Adrenal gland (tissue), 5 donors: ENCODE measurements at regions not wholly inside any gene's neighbourhood (a gene's known extent, or its start where the extent isn't known, plus 50 kb on each side); places are given as distances from the start of the nearest gene placed in this dataset.

Experiments used
- POLR2A ChIP-seq, 2 donors: fragments of 450-650 bp; IDR thresholded peaks; one replicate each; pipeline ENCODE4 v1.6.1; 2017; ENCODE audit warnings: antibody characterized with exemption in 2 of 2, mild to moderate bottlenecking in 2 of 2, moderate library complexity in 1 of 2
- TF ChIP-seq, protein P1 (sequence below), 6 experiments: fragments of 450-650 bp in 4 of 6; fragments of 200-600 bp in 2 of 6; sonication (generic) in 1 of 6; IDR thresholded peaks; 1 replicate in 5 of 6; 2 replicates in 1 of 6; pipeline versions ENCODE4 v1.5.1 to v1.8.0; 2016 to 2021; ENCODE audit warnings: antibody characterized with exemption in 6 of 6, mild to moderate bottlenecking in 2 of 6, moderate library complexity in 1 of 6
- donor health status: DM: no; HTN: no; CAD: no.

DNA sequence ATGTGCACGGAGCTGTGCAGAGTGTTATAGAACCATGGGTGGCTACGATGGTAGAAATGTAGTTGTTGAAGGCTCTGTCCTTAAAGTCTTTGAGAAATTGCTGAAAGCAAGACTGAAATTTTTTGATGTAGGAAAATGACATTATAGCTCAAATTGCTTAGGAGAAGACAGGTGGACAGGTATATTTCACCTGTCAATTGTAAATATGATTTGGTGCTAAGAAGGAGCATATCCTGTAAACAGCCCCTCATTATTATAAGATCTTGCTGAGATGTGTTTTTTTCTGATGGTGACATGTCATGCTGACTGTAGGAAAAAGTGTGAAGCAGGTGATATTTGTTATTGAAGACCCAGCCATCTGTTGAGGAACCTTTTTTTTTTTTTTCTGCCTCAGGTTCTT lies 377.9 kb downstream of the PSAT1 start:
- TF ChIP-seq, protein P1, sequence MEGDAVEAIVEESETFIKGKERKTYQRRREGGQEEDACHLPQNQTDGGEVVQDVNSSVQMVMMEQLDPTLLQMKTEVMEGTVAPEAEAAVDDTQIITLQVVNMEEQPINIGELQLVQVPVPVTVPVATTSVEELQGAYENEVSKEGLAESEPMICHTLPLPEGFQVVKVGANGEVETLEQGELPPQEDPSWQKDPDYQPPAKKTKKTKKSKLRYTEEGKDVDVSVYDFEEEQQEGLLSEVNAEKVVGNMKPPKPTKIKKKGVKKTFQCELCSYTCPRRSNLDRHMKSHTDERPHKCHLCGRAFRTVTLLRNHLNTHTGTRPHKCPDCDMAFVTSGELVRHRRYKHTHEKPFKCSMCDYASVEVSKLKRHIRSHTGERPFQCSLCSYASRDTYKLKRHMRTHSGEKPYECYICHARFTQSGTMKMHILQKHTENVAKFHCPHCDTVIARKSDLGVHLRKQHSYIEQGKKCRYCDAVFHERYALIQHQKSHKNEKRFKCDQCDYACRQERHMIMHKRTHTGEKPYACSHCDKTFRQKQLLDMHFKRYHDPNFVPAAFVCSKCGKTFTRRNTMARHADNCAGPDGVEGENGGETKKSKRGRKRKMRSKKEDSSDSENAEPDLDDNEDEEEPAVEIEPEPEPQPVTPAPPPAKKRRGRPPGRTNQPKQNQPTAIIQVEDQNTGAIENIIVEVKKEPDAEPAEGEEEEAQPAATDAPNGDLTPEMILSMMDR (IDR thresholded peaks at IDR 0.05), result no peak
- TF ChIP-seq POLR2A (IDR thresholded peaks at IDR 0.05), result no peak
